ENCODE measurements at regions not wholly inside any gene's neighbourhood (a gene's known extent, or its start where the extent isn't known, plus 50 kb on each side); places are given as distances from the start of the nearest gene placed in this dataset.

GRCh38 chr13:22432690-22433089, 748.1 kb upstream of the SGCG start:
- POLR2A ChIA-PET = no interaction called here
- no peak overlapping the region for H3K4me3 ChIP-seq (ENCODE audit: low read depth, low read length)

DNA sequence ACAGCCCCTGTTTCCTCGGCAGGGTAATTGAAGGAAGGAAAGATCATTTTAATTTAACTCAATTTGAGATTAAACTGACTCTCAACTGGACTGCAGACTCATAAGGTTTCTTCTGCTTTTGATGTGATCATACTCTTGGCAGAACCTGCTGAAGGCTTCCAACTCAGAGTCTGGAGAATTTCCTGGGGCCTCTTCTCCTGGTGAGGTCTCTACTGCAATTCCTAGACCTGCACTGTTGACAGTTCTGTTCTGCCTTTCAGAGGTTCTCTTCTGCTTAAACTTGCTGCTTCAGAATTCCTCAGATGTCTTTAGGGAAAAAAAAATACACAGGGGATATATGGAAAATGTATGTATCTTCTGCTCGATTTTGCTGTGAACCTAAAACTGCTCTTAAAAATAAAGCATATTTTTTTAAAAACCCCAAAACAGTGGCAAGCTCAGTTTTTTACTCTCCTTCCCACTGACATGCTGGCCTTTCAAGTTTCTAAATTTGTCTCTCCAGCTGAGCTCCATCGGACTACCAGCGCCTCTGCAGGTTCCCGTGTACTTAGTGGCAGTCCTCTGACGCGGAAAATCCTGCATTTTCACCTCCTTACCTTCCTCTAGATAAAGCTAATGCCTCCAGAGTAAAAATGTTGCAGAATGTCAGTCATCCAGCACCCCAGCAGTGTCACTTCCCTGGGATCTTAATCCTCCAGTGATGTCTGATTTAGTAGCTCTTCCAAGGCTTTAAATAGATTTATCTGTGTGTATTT, 733.5 kb upstream of the SGCG start:
- no peak for DNase-seq (ENCODE audit: low read depth, low spot score)
- POLR2A ChIA-PET = no interaction called here
- CTCF ChIA-PET = no interaction called here

More at GRCh38 chr13:22432690-22433089, 748.1 kb upstream of the SGCG start:
- TF ChIP-seq, protein P1, sequence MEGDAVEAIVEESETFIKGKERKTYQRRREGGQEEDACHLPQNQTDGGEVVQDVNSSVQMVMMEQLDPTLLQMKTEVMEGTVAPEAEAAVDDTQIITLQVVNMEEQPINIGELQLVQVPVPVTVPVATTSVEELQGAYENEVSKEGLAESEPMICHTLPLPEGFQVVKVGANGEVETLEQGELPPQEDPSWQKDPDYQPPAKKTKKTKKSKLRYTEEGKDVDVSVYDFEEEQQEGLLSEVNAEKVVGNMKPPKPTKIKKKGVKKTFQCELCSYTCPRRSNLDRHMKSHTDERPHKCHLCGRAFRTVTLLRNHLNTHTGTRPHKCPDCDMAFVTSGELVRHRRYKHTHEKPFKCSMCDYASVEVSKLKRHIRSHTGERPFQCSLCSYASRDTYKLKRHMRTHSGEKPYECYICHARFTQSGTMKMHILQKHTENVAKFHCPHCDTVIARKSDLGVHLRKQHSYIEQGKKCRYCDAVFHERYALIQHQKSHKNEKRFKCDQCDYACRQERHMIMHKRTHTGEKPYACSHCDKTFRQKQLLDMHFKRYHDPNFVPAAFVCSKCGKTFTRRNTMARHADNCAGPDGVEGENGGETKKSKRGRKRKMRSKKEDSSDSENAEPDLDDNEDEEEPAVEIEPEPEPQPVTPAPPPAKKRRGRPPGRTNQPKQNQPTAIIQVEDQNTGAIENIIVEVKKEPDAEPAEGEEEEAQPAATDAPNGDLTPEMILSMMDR (IDR thresholded peaks at IDR 0.05; ENCODE audit: insufficient read depth, low read length, missing control alignments) = no peak
- DNase-seq (ENCODE audit: low read depth, low spot score) = no peak
- CTCF ChIA-PET = no interaction called here

DNA sequence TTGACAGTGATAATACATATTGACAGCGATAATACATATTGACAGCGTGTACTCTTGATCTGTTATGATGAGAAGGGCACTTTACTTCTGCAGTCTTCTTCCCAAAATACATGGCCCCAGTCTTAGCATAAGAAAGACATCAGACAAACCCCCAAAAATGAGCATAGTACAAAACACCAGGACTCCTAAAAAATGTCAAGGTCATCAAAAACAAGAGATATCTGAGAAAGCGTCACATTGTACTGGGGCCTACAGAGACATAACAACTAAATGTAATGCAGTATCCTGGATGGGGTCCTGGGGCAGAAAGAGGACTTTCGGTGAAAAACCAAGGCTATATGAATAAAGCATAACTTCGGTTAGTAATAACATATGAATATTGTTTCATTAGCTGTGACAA, 731.5 kb upstream of the SGCG start:
- DNase-seq (ENCODE audit: low read depth, low spot score) = no peak
- no peak overlapping the region for H3K4me3 ChIP-seq (ENCODE audit: low read depth, low read length)
- TF ChIP-seq, protein P1 (IDR thresholded peaks at IDR 0.05; ENCODE audit: insufficient read depth, low read length, missing control alignments) = no peak
- ChIA-PET POLR2A (no interaction called here), CTCF (no interaction called here)

More for the DNA sequence above, 733.5 kb upstream of the SGCG start:
- TF ChIP-seq, protein P1 (IDR thresholded peaks at IDR 0.05; ENCODE audit: insufficient read depth, low read length, missing control alignments) = no peak
- H3K4me3 ChIP-seq (ENCODE audit: low read depth, low read length) = no peak overlapping the region

DNA sequence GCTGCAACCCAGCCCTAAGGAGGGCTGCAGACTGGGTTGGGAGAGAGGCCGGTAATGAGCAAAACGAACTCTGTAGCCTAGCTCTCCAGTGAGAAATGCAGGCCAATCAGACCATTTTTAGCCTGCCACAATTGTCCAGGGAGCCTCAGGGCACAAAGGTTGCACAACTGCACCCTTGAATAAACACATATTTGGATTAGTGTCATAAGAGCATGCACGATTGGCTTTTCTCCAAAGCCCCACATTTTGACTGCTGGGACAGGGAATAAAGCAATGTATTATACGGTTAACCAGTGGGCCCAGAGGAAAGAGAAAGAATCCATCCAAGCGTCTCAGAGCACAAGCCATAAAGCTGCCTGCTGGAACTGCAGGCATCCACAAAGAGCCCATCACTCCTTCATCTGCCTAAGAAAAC, 729.4 kb upstream of the SGCG start:
- no peak overlapping the region for H3K4me3 ChIP-seq (ENCODE audit: low read depth, low read length)
- TF ChIP-seq, protein P1 (IDR thresholded peaks at IDR 0.05; ENCODE audit: insufficient read depth, low read length, missing control alignments) = no peak
- ChIA-PET POLR2A (no interaction called here), CTCF (no interaction called here)
- no peak for DNase-seq (ENCODE audit: low read depth, low spot score)

GRCh38 chr13:22454586-22454985, 726.2 kb upstream of the SGCG start:
- H3K4me3 ChIP-seq (ENCODE audit: low read depth, low read length) = no peak overlapping the region
- TF ChIP-seq, protein P1 (IDR thresholded peaks at IDR 0.05; ENCODE audit: insufficient read depth, low read length, missing control alignments) = no peak
- CTCF ChIA-PET = no interaction called here
- DNase-seq (ENCODE audit: low read depth, low spot score) = no peak
- POLR2A ChIA-PET = no interaction called here

DNA sequence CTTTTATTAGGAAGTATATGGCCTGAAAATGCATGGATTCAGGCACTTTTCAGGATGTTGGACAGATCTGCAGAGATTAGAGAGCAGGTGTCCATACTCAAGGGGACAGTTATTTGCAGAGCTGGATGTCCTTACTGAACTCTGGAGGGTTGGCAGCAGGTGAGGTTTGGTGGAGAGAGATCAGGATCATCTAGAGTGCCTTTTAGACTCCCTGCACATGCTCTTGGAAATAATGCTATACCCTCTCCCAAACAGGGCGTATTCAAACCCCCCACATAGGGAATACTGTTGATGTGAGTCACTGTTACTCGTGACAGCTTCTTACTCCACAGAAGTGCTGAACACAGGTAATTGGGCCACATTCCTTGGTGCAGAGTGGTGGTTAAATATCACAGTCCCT, 725.7 kb upstream of the SGCG start:
- CTCF ChIA-PET = no interaction called here

More for the DNA sequence above, 725.7 kb upstream of the SGCG start:
- POLR2A ChIA-PET = no interaction called here
- TF ChIP-seq, protein P1 (IDR thresholded peaks at IDR 0.05; ENCODE audit: insufficient read depth, low read length, missing control alignments) = no peak
- no peak for DNase-seq (ENCODE audit: low read depth, low spot score)
- no peak overlapping the region for H3K4me3 ChIP-seq (ENCODE audit: low read depth, low read length)
